Hematopoietic multipotent progenitor cell (in vitro differentiated cells): ENCODE measurements at regions not wholly inside any gene's neighbourhood (a gene's known extent, or its start where the extent isn't known, plus 50 kb on each side); places are given as distances from the start of the nearest gene placed in this dataset.
"Not testable (repeated sequence)": the region's sequence is repeated elsewhere in the genome, so short reads cannot be mapped to it uniquely, and the experiment has no call there.

Source experiments
- DNase-seq, 3 donors: peaks; one replicate each; pipeline ENCODE4 v3.0.0-alpha.2; 2011 to 2015; ENCODE audit warnings: low read depth in 2 of 3, low spot score in 2 of 3

DNA sequence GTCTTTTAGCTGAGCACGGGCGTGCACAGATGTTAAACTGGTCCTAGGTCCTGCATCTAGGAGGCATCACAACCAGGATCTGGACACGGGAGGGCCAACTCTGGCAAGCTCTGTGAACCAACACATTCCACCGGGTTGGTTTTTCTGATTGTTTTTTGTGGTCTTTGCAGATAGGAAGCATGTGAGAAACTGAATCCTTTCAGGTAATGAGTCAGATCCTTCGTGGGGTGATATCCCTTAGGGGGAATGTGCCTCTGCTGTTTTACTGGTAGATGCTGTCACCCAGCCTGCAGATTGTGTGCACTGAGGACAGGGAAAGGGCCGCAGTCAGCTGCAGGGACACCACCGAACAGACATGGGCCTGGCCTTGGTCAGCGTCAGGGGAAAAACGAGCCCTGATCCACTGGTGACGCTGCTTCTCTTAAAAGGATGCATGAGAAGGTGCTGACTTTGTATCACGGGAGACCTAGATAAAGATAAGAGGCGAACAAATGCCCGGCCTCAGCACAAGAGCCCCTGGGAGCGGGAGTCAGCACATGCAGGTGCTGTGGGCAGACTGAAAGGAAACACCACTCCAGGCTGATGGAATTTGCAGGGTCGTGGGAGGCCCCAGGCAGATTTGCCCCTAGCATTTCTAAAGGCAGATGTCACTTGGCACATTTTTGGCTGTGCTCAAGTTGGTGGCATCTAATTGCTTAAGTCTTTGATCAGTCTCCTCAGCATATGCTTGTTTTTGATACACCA lies 51.1 kb downstream of the DOP1B start:
- no peak for DNase-seq

DNA sequence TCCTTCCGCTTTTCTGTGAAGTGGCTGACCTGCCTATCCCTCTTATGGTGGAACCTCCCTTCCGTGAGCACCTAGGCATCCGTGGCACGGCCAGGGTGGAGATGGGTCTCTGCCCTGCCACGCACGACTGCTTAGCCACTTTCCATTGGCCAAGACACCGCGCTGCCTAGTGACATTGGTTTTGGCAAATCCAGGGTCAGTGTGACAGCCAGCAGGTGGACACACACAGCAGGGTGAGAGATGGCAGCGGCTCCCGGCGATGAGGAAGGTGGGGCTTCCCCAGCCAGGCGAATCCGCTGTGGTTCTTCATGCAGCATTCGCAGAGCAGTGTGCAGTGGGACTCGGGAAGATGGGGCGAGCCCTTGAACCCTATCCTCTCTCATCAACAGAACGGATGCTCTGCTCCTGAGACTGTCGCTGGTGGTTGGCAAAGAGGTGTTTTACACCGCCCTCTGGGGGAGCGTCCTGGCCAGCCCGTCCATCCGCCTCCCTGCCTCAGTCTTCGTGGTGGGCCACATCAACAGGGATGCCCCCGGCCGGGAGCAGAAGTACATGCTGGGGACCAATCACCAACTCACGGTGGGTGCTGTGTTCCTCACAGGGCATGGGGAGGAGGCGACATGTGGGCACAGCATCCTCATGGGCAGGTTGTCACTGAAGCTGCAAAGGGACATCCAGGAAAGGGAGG lies 51.8 kb downstream of the DOP1B start:
- no peak for DNase-seq

DNA sequence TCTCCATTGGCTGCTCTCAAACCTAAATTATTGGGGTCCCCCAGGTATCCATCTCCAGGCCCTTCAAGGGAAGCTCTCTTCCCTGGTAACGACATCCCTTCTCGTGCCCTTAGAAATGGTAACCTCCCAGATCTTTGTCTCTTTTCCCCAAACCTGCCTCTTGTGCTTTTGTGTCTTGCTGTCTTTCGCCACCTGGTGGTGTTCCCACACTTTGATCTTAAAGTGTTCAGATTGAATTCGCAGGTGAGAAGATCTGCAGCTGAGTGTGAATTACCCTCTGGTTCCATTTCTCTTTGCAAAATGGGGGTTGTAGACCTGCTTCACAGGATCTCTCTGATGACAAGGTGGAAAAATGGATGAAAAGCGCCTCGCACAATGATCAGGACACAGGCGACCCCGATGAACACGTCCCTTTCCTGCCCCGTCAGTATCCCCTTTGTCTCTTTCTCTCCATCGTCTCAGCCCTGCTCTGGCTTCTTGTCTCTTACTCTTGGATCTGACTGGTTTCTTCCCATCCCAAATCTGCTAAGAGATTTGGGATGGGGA lies 53.1 kb downstream of the DOP1B start:
- peak; percentile 13 to 79 (median 49) for DNase-seq

DNA sequence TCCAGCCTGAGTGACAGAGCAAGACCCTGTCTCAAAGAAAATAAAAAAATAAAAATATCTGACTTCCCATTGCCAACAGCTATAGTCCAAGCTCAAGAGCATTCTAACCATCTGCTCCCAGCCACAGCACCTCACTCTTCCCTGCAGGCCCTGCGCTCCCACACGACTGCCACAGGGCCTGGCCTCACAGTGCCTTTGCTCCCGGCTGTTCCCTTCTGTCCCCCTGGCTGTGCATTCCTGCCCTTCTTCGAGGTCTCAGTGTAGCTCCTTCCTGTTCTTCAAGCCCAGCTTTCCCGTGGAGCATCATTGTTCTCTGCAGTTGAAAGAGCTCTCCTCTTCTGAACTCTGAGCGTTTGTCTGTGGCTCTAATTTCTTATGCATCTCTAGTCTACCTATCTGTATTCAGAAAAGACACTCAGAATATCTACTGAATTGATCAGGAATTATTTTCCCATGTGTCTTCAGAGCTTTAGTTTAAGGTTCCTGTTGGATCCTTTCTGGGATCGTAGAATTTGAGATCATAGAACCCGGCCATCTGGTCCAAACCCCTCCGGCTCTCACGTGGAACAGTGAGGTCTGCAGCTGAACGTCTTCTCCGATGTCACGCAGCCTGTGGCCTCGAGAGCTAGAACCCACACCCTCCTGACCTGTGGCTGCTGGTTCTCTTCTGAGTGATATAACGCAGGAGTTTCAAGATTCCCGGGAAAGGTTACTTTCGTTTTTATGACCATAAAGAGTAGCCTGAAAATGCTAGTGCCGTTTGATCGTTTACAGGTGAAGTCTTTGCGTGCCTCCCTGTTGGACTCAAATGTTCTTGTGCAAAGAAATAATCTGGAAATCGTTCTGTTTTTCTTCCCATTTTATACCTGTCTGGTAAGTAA lies 54.4 kb downstream of the DOP1B start:
- no peak for DNase-seq

DNA sequence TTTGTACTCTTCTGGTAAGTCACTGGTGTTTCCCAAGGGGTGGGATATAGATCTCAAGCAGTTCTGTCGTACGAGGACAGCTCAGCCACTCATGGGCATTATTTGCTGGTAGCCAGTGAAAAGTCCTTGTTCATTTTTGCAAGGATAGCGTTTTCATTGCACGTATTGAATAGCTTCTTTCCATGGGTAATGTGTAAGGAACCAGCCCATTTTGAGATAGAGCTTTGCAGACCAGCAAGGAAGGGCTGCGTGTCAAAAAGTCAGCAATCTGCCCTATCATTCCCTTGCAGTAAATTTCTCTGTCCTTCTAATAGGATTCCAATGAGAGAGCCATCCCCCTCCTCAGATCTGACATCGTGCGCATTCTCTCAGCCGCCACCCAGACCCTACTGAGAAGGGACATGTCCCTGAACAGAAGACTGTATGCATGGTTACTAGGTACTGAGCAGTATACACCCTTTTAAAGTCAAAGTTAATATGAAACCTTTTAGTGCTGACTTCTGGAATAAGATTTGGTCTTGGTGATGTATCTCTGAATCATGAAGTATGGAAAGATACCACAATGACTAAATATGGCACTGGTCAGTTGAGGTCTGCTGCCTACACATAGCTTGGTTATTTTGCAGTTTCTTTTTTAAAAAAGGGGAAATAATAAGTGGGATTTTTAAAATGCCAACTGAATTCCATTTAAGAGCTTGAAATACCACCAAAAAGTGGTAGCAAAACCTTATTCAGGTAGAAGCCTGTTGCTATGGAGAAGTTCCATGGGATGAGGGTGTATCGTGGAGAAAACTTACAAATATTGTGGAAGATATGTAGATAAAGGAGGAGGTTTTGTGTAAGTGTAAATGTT lies 55.3 kb downstream of the DOP1B start:
- DNase-seq = no peak

DNA sequence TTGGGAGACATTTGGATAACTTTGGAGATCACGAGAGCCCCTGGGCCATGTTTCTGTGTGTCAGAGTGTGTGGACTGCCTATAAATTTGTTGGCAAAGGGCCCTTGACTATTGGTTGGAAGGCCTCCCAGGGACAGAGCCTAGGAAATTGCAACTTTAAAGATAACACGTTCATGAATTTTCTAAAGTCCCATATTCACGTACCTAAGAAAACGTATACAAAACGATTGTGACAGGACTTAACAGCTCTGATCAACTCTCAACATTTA lies 55.8 kb downstream of the DOP1B start:
- DNase-seq = no peak

DNA sequence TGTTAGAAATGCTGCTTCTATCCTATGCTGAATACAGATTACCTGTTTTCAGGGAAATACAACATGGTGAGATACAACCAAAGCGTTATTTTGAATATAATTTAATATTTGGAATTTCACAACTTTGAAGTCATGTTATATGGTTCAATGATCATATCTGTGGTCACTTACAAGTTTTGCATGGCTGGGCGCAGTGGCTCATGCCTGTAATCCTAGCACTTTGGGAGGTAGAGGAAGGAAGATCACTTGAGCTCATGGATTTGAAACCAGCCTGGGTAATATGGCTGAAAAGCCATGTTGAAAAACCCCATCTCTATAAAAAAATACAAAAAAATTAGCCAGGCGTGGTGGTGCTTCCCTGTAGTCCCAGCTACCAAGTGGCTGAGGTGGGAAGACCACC lies 57.9 kb downstream of the DOP1B start:
- no peak for DNase-seq

DNA sequence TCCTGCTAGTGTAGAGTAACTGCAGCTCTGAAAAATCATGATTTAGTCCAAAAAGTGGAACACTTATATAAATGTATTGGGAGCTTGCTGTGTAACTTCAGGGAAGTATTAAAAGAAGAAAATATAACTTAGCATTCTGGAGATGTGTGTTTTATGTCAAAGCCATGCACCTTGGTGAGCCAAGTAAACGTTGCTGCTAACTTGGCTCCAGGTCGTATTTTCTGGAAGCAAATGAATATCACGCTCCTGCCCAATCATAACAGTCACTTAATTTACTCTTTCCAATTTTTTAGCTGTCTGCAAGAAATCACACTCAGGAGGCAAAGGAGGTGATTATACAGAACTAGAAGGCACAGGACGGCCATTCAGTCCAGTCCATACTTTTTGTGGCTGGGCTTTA lies 61.1 kb downstream of the DOP1B start:
- no peak for DNase-seq

DNA sequence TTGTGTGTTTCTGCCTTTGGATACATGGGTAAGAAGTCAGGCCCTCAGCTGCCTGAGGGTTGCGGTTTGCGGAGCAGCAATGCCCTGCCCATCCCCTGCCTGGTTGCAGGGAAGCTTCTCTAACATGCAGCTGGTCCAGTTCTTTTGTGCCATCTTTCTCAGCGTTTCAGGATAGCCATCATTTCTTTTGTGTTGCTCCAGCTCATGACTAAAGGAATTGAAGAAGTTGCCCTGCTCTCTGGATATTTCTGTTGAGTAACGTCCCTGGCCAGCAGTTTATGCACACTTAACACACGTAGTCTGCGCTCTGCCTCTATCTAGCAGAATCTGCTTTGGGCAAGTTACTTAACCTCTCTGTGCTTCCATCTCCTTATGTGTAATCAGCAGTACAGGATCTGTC lies 62.1 kb downstream of the DOP1B start:
- DNase-seq = no peak

DNA sequence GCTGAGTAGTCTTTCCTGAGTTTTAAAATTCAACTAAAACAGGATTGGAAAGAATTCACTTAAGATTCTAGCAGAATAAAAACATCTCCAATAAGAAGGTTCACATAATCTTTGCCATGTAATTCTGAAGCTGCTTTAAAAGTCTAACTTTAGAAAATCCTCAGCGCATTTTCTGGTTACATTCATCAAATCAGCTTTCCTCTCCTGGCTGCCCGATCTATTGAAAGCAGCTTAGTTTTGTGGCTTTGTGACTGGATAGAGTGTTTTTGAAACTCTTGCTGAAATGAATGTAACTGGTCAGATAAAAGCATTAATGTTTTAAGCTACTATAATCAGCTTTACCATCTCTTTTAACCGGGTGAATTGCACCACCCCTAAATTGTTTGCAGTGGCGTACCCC lies 66.8 kb downstream of the DOP1B start:
- DNase-seq = no peak

DNA sequence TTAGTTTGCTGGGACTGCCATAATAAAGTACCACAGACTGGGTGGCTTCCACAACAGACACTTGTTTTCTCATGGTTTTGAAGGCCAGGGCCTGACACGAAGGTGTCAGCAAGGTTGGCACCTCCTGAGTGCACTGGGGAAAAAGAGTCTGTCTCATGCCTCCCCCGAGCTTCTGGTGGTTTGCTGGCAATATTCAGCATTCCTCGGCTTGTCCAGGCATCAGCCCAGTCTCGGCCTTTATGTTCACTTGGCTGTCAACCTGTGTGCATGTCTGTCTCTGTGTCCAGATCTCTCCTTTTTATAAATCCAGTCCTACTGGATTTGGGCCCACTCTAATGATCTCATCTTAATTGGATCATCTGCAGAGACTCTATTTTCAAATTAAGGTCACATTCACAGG lies 72.6 kb downstream of the DOP1B start:
- DNase-seq = no peak

DNA sequence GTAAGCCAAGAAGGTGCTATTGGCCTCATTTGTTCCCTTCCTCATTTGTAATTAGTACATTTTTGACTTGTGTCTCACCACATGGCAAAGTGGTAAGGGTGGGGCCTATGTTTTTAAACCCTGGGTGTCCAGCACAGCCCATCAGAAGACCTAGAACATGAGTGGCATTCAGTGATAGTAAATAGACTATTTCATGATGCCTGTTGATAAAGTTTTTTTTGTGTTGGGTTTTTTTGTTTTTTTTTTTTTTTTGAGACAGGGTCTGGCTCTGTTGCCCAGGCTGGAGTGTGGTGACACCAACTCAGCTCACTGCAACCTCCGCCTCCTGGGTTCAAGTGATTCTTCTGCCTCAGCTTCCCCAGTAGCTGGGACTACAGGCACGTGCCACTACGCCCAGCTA lies 74.8 kb downstream of the DOP1B start:
- not testable (repeated sequence) for DNase-seq

DNA sequence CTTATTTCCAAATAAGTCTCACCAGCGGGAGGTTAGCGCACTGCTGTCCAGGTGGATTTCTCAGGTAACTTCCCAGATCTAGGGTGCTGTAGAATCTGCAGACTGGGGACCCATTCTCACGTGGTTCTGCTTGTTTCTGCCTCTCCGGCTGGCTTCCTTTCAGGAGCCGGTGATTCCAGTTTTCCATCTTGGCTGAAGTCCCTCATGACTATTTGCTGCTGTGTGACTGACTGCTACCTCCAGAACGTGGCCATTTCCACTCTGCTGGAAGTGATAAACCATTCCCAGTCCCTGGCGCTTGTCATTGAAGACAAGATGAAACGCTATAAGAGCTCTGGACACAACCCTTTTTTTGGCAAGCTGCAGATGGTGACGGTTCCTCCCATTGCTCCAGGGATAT lies 76.0 kb downstream of the DOP1B start:
- no peak for DNase-seq

DNA sequence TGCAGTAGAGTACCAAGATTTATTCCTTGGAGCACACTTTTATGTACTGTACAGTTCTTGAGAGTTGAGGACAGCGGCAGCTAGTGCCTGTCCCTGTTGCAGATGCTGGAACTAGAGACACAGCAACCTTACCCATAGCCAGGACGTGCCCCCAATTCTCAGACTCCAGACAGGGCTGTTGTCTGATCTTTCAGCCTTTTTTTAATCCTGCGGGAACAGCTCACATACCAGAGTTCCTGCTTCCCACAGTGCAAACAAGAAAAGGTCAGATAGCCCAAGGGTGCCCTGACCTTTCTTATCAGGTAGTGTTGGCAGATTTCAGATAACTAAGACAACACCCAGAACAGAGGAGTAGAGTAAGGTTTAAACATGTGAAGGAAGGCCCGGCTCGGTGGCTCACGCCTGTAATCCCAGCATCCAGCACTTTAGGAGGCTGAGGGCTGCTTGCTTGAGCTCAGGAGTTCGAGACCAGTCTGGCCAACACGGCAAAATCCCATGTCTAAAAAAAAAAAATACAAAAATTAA lies 78.5 kb downstream of the DOP1B start:
- DNase-seq = no peak

DNA sequence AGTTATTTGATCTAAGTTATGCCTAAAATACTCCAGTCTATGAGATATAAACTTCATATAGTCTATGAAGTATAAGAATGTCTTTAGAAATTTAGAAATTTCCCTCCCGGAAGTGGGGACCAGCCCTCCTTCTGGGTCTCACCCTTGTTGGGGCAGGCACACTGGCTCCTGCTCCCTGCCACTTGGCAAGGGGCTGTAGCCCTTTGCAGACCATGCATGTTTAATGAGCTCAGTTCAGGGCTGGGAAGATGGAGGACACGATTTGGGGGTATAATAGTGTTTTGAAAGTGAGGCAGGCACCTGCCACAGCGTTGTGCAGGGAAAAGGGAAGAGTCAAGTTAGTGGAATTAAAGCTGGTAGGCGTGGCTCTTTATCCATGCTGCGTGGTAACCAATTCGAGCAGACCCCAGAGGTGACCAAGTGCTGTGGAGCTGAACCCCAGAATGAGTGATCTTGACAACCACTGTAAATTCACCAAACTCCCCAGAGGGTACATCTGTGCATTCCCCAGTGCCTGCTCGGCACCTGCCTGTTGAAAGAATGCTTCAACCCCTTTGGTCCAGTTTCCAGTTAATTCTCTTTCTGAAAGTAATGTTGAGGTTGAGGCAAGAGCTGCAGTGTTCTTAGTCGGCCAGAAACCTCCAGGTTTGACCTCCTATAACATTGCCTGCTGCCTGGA lies 79.6 kb downstream of the DOP1B start:
- DNase-seq = no peak

DNA sequence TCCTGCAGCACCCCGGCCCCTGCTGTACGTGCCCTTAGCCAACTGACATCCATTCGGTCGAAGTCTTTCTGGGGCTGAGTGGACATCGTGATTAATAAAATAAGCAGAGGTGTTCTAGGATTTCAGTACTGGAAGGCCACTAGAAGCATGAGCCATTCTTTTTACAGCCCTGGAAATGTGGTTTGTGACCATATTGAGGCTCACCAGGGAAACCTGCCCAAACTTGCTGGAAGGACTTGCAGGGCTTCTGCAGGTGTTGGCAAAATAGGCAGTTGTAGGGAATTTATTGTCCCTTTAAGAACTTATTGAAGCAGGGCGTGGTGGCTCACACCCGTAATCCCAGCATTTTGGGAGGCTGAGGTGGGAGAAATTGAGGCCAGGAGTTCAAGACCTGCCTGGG lies 80.8 kb downstream of the DOP1B start:
- no peak for DNase-seq

DNA sequence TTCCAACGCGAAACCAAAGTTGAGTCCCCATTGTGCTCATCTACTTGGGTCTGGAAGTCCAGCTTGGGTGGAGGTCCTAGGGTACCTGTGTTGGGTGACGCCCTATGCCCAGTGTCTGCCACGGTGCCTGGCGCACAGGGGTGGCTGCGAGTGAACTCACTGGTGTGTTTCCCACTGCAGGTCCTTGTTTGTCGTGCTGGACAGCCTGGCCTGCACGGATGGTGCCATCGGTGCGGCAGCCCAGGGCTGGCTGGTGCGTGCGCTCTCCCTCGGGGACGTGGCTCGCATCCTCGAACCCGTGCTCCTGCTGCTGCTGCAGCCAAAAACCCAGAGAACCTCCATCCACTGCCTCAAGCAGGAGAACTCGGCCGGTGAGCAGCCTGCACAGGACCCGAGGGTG lies 80.4 kb upstream of the MORC3 start:
- DNase-seq = no peak

DNA sequence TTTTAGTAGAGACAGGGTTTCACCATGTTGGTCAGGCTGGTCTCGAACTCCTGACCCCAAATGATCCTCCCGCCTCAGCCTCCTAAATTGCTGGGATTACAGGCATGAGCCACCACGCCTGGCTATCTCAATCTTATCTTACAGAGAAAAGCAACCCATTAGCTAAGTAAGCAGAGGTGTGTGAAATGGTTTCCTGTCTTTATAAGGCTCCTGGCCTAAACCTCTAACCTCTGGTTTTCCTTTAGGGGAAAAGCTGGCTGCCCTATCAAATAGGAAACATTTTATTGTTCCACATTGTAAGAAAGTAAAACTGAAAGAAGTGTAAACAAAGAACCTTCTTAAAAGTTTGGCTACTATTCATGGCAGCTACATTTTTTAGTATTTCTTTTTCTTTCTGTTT lies 78.3 kb upstream of the MORC3 start:
- DNase-seq = no peak

DNA sequence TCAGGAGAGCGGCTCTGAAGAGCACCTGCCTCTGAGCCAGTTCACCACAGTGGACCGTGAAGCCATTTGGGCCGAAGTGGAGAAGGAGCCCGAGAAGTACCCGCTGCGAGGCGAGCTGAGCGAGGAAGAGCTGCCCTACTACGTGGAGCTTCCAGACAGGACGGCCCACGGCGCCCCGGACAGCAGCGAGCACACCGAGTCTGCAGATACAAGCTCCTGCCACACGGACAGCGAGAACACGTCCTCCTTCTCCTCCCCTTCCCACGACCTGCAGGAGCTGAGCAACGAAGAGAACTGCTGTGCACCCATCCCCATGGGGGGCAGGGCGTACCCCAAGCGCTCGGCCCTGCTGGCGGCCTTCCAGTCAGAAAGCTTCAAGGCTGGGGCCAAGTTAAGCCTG lies 74.9 kb upstream of the MORC3 start:
- DNase-seq = no peak

DNA sequence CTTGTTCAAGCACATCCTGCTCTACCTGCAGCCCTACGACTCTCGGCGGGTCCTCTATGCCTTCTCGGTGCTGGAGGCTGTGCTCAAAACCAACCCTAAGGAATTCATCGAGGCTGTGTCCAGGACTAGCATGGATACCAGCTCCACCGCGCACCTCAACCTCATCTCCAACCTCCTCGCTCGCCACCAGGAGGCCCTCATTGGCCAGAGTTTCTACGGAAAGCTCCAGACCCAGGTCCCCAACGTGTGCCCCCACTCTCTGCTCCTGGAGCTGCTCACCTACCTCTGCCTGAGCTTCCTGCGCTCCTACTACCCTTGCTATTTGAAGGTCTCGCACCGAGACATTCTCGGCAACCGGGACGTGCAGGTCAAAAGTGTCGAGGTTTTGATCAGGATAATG lies 74.3 kb upstream of the MORC3 start:
- DNase-seq = no peak
